ENCODE measurements at regions not wholly inside any gene's neighbourhood (a gene's known extent, or its start where the extent isn't known, plus 50 kb on each side); places are given as distances from the start of the nearest gene placed in this dataset.

GRCh38 chr14:98545181-98545580, 726.8 kb downstream of the BCL11B start:
- H3K36me3 ChIP-seq (ENCODE audit: control insufficient read depth, insufficient read depth, low read length), result no peaks in the 10 kb centered on the region
- POLR2A ChIA-PET, result no interaction called here
- TF ChIP-seq CTCF (IDR thresholded peaks at IDR 0.05; ENCODE audit: insufficient read depth, low read depth, low read length), result no peak
- no peak overlapping the region for H3K4me3 ChIP-seq (ENCODE audit: low read depth, low read length)
- CTCF ChIA-PET, result no interaction called here
- H3K27me3 ChIP-seq (ENCODE audit: control insufficient read depth, insufficient read depth, low read length), result no peaks in the 10 kb centered on the region
- DNase-seq (ENCODE audit: low read depth), result no peak

GRCh38 chr14:98548071-98548686, 723.8 kb downstream of the BCL11B start:
- H3K4me3 ChIP-seq (ENCODE audit: low read depth, low read length), result no peak overlapping the region
- TF ChIP-seq CTCF (IDR thresholded peaks at IDR 0.05; ENCODE audit: insufficient read depth, low read depth, low read length), result no peak
- no peaks in the 10 kb centered on the region for H3K36me3 ChIP-seq (ENCODE audit: control insufficient read depth, insufficient read depth, low read length)
- ChIA-PET CTCF (no interaction called here), POLR2A (no interaction called here)
- H3K27me3 ChIP-seq (ENCODE audit: control insufficient read depth, insufficient read depth, low read length), result no peaks in the 10 kb centered on the region
- no peak for DNase-seq (ENCODE audit: low read depth)

- ChIA-PET POLR2A (no interaction called here), CTCF (no interaction called here)
- H3K4me3 ChIP-seq (ENCODE audit: low read depth, low read length), result no peak overlapping the region
- TF ChIP-seq CTCF (IDR thresholded peaks at IDR 0.05; ENCODE audit: insufficient read depth, low read depth, low read length), result no peak
- no peaks in the 10 kb centered on the region for H3K27me3 ChIP-seq (ENCODE audit: control insufficient read depth, insufficient read depth, low read length)
- DNase-seq (ENCODE audit: low read depth), result no peak
- no peaks in the 10 kb centered on the region for H3K36me3 ChIP-seq (ENCODE audit: control insufficient read depth, insufficient read depth, low read length)
Measured at GRCh38 chr14:98551028-98551427, 721.0 kb downstream of the BCL11B start.

GRCh38 chr14:98555440-98555839, 716.6 kb downstream of the BCL11B start:
- TF ChIP-seq CTCF (IDR thresholded peaks at IDR 0.05; ENCODE audit: insufficient read depth, low read depth, low read length), result no peak
- Histone ChIP-seq H3K27me3 (ENCODE audit: control insufficient read depth, insufficient read depth, low read length) (no peaks in the 10 kb centered on the region), H3K36me3 (ENCODE audit: control insufficient read depth, insufficient read depth, low read length) (no peaks in the 10 kb centered on the region), H3K4me3 (ENCODE audit: low read depth, low read length) (no peak overlapping the region)
- ChIA-PET POLR2A (no interaction called here), CTCF (no interaction called here)
- DNase-seq (ENCODE audit: low read depth), result no peak

- no peak for TF ChIP-seq CTCF (IDR thresholded peaks at IDR 0.05; ENCODE audit: insufficient read depth, low read depth, low read length)
- Histone ChIP-seq H3K27me3 (ENCODE audit: control insufficient read depth, insufficient read depth, low read length) (no peaks in the 10 kb centered on the region), H3K36me3 (ENCODE audit: control insufficient read depth, insufficient read depth, low read length) (no peaks in the 10 kb centered on the region), H3K4me3 (ENCODE audit: low read depth, low read length) (no peak overlapping the region)
- no peak for DNase-seq (ENCODE audit: low read depth)
- POLR2A ChIA-PET, result no interaction called here
- CTCF ChIA-PET, result no interaction called here
Measured at GRCh38 chr14:98564006-98564405, 708.0 kb downstream of the BCL11B start.
